Forelimb muscle (tissue), 1 donor: ENCODE measurements at regions not wholly inside any gene's neighbourhood (a gene's known extent, or its start where the extent isn't known, plus 50 kb on each side); places are given as distances from the start of the nearest gene placed in this dataset.
A peak's percentile ranks its signal among the peaks of the same experiment; 100 is the strongest.

Experiments used
- DNase-seq: peaks from one replicate; pipeline ENCODE4 v3.0.0-alpha.2; 2013; ENCODE audit warnings: low read depth

GRCh38 chr20:21968486-21968885, 263.0 kb downstream of the PAX1 start:
- no peak for DNase-seq

- DNase-seq, result no peak
Measured at GRCh38 chr20:21967481-21967880, 262.0 kb downstream of the PAX1 start.

GRCh38 chr20:21956591-21956990, 251.1 kb downstream of the PAX1 start:
- no peak for DNase-seq

- DNase-seq, result no peak
Measured at GRCh38 chr20:21947406-21947805, 241.9 kb downstream of the PAX1 start.

GRCh38 chr20:21944227-21944626, 238.8 kb downstream of the PAX1 start:
- no peak for DNase-seq

GRCh38 chr20:21941941-21942805, 236.7 kb downstream of the PAX1 start:
- DNase-seq, result no peak

GRCh38 chr20:21936720-21937380, 231.4 kb downstream of the PAX1 start:
- no peak for DNase-seq

GRCh38 chr20:21936261-21936660, 230.8 kb downstream of the PAX1 start:
- DNase-seq, result no peak

GRCh38 chr20:21933526-21933925, 228.1 kb downstream of the PAX1 start:
- no peak for DNase-seq

GRCh38 chr20:21921251-21921650, 215.8 kb downstream of the PAX1 start:
- DNase-seq, result no peak

- DNase-seq, result no peak
Measured at GRCh38 chr20:21920211-21920610, 214.7 kb downstream of the PAX1 start.

- no peak for DNase-seq
Measured at GRCh38 chr20:21918398-21918797, 212.9 kb downstream of the PAX1 start.

GRCh38 chr20:21902391-21902790, 196.9 kb downstream of the PAX1 start:
- no peak for DNase-seq

GRCh38 chr20:21901470-21902275, 196.2 kb downstream of the PAX1 start:
- DNase-seq, result peak; percentile 5

- no peak for DNase-seq
Measured at GRCh38 chr20:21900431-21900830, 195.0 kb downstream of the PAX1 start.

GRCh38 chr20:21874921-21875320, 169.5 kb downstream of the PAX1 start:
- no peak for DNase-seq

GRCh38 chr20:21874127-21874526, 168.7 kb downstream of the PAX1 start:
- DNase-seq, result no peak

- no peak for DNase-seq
Measured at GRCh38 chr20:21873291-21873690, 167.8 kb downstream of the PAX1 start.

- no peak for DNase-seq
Measured at GRCh38 chr20:21867811-21868210, 162.3 kb downstream of the PAX1 start.

GRCh38 chr20:21867353-21867752, 161.9 kb downstream of the PAX1 start:
- DNase-seq, result no peak

GRCh38 chr20:21862956-21863355, 157.5 kb downstream of the PAX1 start:
- no peak for DNase-seq

GRCh38 chr20:21862259-21862946, 156.9 kb downstream of the PAX1 start:
- no peak for DNase-seq
